ENCODE measurements at regions not wholly inside any gene's neighbourhood (a gene's known extent, or its start where the extent isn't known, plus 50 kb on each side); places are given as distances from the start of the nearest gene placed in this dataset.

DNA sequence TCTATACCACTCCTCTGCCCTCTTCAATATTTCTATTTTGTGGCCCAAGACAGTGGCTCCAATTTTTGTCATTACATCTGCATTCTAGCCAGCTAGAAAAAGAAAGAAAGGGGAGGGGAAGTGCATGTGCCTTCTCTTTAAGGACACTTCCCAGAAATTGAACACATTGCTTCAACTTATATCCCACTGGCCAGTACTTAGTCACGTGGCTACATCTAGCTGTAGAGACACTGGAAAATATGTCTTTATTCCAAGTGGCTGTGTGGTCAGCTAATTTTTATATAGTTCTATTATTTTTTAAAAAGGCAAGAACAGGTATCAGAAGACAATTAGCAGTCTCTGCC is 200.4 kb downstream of the SNX19 start:
- TF ChIP-seq, protein P1, sequence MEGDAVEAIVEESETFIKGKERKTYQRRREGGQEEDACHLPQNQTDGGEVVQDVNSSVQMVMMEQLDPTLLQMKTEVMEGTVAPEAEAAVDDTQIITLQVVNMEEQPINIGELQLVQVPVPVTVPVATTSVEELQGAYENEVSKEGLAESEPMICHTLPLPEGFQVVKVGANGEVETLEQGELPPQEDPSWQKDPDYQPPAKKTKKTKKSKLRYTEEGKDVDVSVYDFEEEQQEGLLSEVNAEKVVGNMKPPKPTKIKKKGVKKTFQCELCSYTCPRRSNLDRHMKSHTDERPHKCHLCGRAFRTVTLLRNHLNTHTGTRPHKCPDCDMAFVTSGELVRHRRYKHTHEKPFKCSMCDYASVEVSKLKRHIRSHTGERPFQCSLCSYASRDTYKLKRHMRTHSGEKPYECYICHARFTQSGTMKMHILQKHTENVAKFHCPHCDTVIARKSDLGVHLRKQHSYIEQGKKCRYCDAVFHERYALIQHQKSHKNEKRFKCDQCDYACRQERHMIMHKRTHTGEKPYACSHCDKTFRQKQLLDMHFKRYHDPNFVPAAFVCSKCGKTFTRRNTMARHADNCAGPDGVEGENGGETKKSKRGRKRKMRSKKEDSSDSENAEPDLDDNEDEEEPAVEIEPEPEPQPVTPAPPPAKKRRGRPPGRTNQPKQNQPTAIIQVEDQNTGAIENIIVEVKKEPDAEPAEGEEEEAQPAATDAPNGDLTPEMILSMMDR (optimal IDR thresholded peaks at IDR 0.05 in 1 of 3, IDR thresholded peaks at IDR 0.05 in 1 of 3, conservative IDR thresholded peaks at IDR 0.05 in 1 of 3; ENCODE audit: extremely low read depth in 1 of 3, insufficient read depth in 2 of 3, low read length in 3 of 3) = no peak
- TF ChIP-seq EZH2 (IDR thresholded peaks at IDR 0.05; ENCODE audit: low read length) = no peak
